Panc1 (cell line): ENCODE measurements at regions not wholly inside any gene's neighbourhood (a gene's known extent, or its start where the extent isn't known, plus 50 kb on each side); places are given as distances from the start of the nearest gene placed in this dataset.

Source experiments
- CTCF ChIP-seq: fragments of 450-650 bp; IDR thresholded peaks from 2 replicates; pipeline ENCODE4 v1.5.1; 2017; ENCODE audit warnings: mild to moderate bottlenecking
- POLR2AphosphoS5 ChIP-seq: IDR thresholded peaks from 2 replicates; pipeline ENCODE4 v1.6.1; 2012; ENCODE audit warnings: mild to moderate bottlenecking, low read depth, low read length, moderate library complexity
- SIN3A ChIP-seq: IDR thresholded peaks from 2 replicates; pipeline ENCODE4 v1.6.1; 2012; ENCODE audit warnings: low read depth, mild to moderate bottlenecking, low read length, moderate library complexity, borderline replicate concordance; ENCODE audit not compliant: insufficient read depth

GRCh38 chr19:27911122-27911898 is 1301.6 kb downstream of the UQCRFS1 start:
- no peak for TF ChIP-seq SIN3A
- no peak for TF ChIP-seq POLR2AphosphoS5
- TF ChIP-seq CTCF = no peak
